22Rv1 (cell line): ENCODE measurements at regions not wholly inside any gene's neighbourhood (a gene's known extent, or its start where the extent isn't known, plus 50 kb on each side); places are given as distances from the start of the nearest gene placed in this dataset.

Experiments used
- CTCF ChIP-seq: fragments of 450-650 bp; IDR thresholded peaks from 2 replicates; pipeline ENCODE4 v1.5.1; 2017; ENCODE audit warnings: mild to moderate bottlenecking
- ZFX ChIP-seq: fragments of 450-650 bp; IDR thresholded peaks from 2 replicates; pipeline ENCODE4 v1.6.1; 2017; ENCODE audit warnings: antibody characterized with exemption, borderline replicate concordance

- TF ChIP-seq CTCF (no peak), ZFX (no peak)
Measured at GRCh38 chr4:148573296-148573695, 131.1 kb upstream of the NR3C2 start.
